ENCODE measurements at regions not wholly inside any gene's neighbourhood (a gene's known extent, or its start where the extent isn't known, plus 50 kb on each side); places are given as distances from the start of the nearest gene placed in this dataset.

DNA sequence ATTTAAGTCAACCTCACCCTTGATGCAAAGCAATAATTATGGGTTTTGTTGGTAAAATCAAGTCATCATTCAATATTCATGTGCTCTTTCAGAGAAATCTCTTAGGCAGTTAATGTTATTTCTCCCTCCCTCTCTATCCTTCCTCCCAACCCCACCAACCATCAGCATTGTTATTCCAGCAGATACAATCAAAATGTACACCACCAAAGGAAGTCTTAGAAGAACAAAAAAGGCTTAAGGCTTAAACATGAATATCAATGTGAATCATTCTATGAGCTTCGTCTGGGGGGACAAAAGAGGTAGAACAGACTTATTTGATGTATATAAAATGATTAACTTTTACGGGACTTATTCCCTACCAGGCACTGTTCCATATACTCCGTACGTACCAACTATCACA lies 404.4 kb downstream of the ARHGEF28 start:
- CTCF ChIA-PET = no interaction called here
- BruUV-seq (replicated peaks) = no TSS peak
- Histone ChIP-seq H3K27ac (ENCODE audit: low read depth, low read length) (no peak overlapping the region), H4K20me1 (ENCODE audit: insufficient read depth) (no peaks in the 10 kb centered on the region), H3K9me3 (ENCODE audit: control insufficient read depth in 1 of 2, insufficient read depth in 1 of 2, low read depth in 1 of 2, low read length in 2 of 2) (no peaks in the 10 kb centered on the region), H3K4me2 (ENCODE audit: low read length) (no peak overlapping the region), H3K4me1 (ENCODE audit: control insufficient read depth in 1 of 2, insufficient read depth in 2 of 2, low read length in 2 of 2) (peaks cover 20 to 26% of the 10 kb centered on the region in 2 experiments), H2AFZ (ENCODE audit: low read depth, low read length, poor library complexity, severe bottlenecking) (no peak overlapping the region), H3K4me3 (replicated peaks in 1 of 2; ENCODE audit: low read depth in 1 of 2, low read length in 2 of 2) (no peak overlapping the region), H3K27me3 (ENCODE audit: insufficient read depth, low read length) (0 out of 2 replicates have a peak, but pooled peaks cover 8% of the 10 kb centered on the region), H3K79me2 (ENCODE audit: insufficient read depth, low read length) (no peaks in the 10 kb centered on the region), H3K9me2 (ENCODE audit: insufficient read depth) (no peaks in the 10 kb centered on the region), H3K36me3 (ENCODE audit: control insufficient read depth in 1 of 2, insufficient read depth in 2 of 2, low read length in 2 of 2) (no peaks in the 10 kb centered on the region), H3K9ac (ENCODE audit: low read length) (no peak overlapping the region)
- DNase-seq (ENCODE audit: low read depth, low spot score) (no peak), ATAC-seq (no peak)
- TF ChIP-seq REST (IDR thresholded peaks at IDR 0.05; ENCODE audit: low read depth) (no peak), SIN3A (IDR thresholded peaks at IDR 0.05; ENCODE audit: low read depth) (no peak), CEBPB (IDR thresholded peaks at IDR 0.05; ENCODE audit: low read depth) (no peak), EGR1 (IDR thresholded peaks at IDR 0.05; ENCODE audit: low read depth) (no peak), YY1 (IDR thresholded peaks at IDR 0.05; ENCODE audit: extremely low read depth, insufficient replicate concordance, low read depth, low read length) (no peak), EZH2phosphoT487 (IDR thresholded peaks at IDR 0.05; ENCODE audit: borderline replicate concordance) (no peak)
- TF ChIP-seq, protein P1, sequence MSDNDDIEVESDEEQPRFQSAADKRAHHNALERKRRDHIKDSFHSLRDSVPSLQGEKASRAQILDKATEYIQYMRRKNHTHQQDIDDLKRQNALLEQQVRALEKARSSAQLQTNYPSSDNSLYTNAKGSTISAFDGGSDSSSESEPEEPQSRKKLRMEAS (IDR thresholded peaks at IDR 0.05) = no peak
- POLR2A ChIA-PET = no interaction called here
- RAD21 ChIA-PET (ENCODE audit: low non-redundant PET in 1 of 2, low total read pairs in 2 of 2, uncharacterized antibody in 2 of 2, unreplicated experiment in 2 of 2) = no interaction called here
- intact Hi-C loops (cut with micrococcal nuclease) = no loop called here
